Fibroblast of pulmonary artery (primary cell): ENCODE measurements at regions not wholly inside any gene's neighbourhood (a gene's known extent, or its start where the extent isn't known, plus 50 kb on each side); places are given as distances from the start of the nearest gene placed in this dataset.

Experiments
- DNase-seq: peaks from one replicate; pipeline ENCODE4 v3.0.0-alpha.2; 2010; ENCODE audit warnings: low read depth
- H3K4me3 ChIP-seq: replicated peaks from 2 replicates; pipeline ENCODE4 v1.5.1; 2011; ENCODE audit warnings: low read depth, mild to moderate bottlenecking, control low read depth, low read length, moderate library complexity
- CTCF ChIP-seq: IDR thresholded peaks from 2 replicates; pipeline ENCODE4 v1.5.1; 2011; ENCODE audit warnings: mild to moderate bottlenecking, control low read depth, low read length, inconsistent platforms; ENCODE audit errors: missing control alignments

GRCh38 chr12:116642683-116643082 is 83.5 kb downstream of the MAP1LC3B2 start:
- H3K4me3 ChIP-seq = no peak overlapping the region
- no peak for DNase-seq
- no peak for TF ChIP-seq CTCF

GRCh38 chr12:116642106-116642505 is 82.9 kb downstream of the MAP1LC3B2 start:
- no peak for TF ChIP-seq CTCF
- H3K4me3 ChIP-seq = no peak overlapping the region
- DNase-seq = no peak

GRCh38 chr12:116640281-116640680 is 81.1 kb downstream of the MAP1LC3B2 start:
- DNase-seq = no peak
- TF ChIP-seq CTCF = no peak
- H3K4me3 ChIP-seq = no peak overlapping the region

- no peak for TF ChIP-seq CTCF
- no peak overlapping the region for H3K4me3 ChIP-seq
- no peak for DNase-seq
Measured at GRCh38 chr12:116639765-116640164, 80.6 kb downstream of the MAP1LC3B2 start.

GRCh38 chr12:116638376-116638775 is 79.2 kb downstream of the MAP1LC3B2 start:
- no peak for TF ChIP-seq CTCF
- DNase-seq = no peak
- H3K4me3 ChIP-seq = no peak overlapping the region

GRCh38 chr12:116637589-116638150 is 78.5 kb downstream of the MAP1LC3B2 start:
- no peak for DNase-seq
- no peak overlapping the region for H3K4me3 ChIP-seq
- no peak for TF ChIP-seq CTCF
